ENCODE measurements at regions not wholly inside any gene's neighbourhood (a gene's known extent, or its start where the extent isn't known, plus 50 kb on each side); places are given as distances from the start of the nearest gene placed in this dataset.
"Not testable (repeated sequence)": the region's sequence is repeated elsewhere in the genome, so short reads cannot be mapped to it uniquely, and the experiment has no call there.

DNA sequence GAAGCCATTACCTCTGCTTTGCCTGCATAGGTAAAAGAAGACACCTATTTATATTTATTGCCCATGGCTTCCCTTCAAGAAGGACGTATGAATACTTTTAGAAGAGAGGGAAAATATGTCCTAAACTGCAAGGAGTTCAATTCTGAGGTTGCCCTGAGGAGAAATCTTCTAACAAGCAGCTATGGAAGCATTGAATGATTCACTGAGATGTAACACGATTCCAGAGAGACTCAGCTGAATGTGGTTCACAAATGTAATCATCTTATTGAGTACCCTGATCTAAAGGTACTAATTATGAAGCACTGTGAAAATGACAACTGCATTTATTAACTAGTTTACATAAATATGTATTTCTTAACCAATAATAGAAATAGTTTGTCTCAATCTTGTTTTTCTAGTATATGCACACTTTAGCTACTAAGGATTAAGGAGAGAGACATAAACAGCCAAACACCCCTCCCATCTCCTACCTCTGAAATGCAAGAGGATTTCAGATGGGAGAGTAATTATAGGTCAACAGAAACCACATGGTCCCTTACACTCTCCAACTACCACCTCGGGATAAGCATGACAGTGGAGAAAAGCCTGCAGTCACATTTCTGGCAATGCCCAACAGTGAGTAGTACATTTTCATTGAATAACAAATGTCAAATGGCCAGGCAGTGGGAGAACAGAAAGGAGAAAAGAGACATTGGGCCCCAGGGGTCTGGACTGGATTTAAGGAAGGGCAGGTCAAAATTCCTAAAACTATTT, 506.2 kb upstream of the IL12A start:
- TF ChIP-seq POU2F2 (IDR thresholded peaks at IDR 0.05; ENCODE audit: low read depth, low read length) (no peak), TAF1 (IDR thresholded peaks at IDR 0.05; ENCODE audit: low read depth, low read length) (no peak), SPI1 (IDR thresholded peaks at IDR 0.05; ENCODE audit: low read depth, low read length) (no peak), PAX5 (IDR thresholded peaks at IDR 0.05; ENCODE audit: insufficient read depth, low read length, severe bottlenecking) (no peak), POLR2AphosphoS5 (IDR thresholded peaks at IDR 0.05; ENCODE audit: low read depth, low read length) (no peak), POLR2A (IDR thresholded peaks at IDR 0.05; ENCODE audit: low read depth, low read length) (no peak)
- DNase-seq (ENCODE audit: insufficient read length, low spot score) (no peak), FAIRE-seq (no peak)

DNA sequence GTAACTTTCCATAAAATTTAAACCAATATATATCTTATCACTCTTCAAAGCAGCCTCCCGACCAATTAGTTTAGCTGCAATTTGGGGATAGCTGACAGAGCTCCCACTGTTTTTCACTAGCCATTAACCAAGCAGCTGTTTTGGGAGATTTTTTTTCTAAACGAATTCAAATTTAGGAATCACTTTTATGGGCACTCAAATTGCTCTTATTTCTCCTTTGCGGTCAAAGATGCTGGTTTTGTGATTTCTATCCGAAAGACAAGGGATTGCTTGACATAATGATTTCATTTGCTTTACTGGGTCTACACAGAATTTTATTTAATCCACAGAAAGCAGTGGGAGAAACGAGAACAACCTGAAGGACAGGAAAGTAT, 505.7 kb upstream of the IL12A start:
- TF ChIP-seq POU2F2 (IDR thresholded peaks at IDR 0.05; ENCODE audit: low read depth, low read length) (no peak), POLR2A (IDR thresholded peaks at IDR 0.05; ENCODE audit: low read depth, low read length) (no peak), POLR2AphosphoS5 (IDR thresholded peaks at IDR 0.05; ENCODE audit: low read depth, low read length) (no peak), SPI1 (IDR thresholded peaks at IDR 0.05; ENCODE audit: low read depth, low read length) (no peak), PAX5 (IDR thresholded peaks at IDR 0.05; ENCODE audit: insufficient read depth, low read length, severe bottlenecking) (no peak), TAF1 (IDR thresholded peaks at IDR 0.05; ENCODE audit: low read depth, low read length) (no peak)
- FAIRE-seq: no peak
- DNase-seq (ENCODE audit: insufficient read length, low spot score): no peak

DNA sequence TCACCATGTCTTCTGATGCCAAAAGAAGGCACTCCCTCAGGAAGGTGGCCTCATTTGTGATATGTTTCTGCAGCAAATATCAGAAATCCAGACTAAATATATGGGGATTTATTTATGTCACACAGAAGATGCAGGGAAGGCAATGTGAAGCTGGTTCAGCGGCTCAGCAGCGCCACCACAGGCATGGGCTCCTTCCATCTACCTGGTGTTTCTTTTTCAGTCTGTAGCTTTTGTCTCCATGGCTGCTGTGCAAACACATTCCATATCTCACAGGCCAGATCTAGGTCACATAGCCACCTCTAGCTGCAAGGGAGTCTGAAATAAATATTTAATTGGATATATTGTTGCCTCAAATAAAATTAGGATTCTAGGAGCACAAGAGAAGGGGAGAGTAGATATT, 502.1 kb upstream of the IL12A start:
- TF ChIP-seq TAF1 (IDR thresholded peaks at IDR 0.05; ENCODE audit: low read depth, low read length) (no peak), PAX5 (IDR thresholded peaks at IDR 0.05; ENCODE audit: insufficient read depth, low read length, severe bottlenecking) (no peak), POLR2AphosphoS5 (IDR thresholded peaks at IDR 0.05; ENCODE audit: low read depth, low read length) (no peak)
- FAIRE-seq (no peak), DNase-seq (ENCODE audit: insufficient read length, low spot score) (no peak)

- FAIRE-seq: no peak
- TF ChIP-seq PAX5 (IDR thresholded peaks at IDR 0.05; ENCODE audit: insufficient read depth, low read length, severe bottlenecking) (no peak), TAF1 (IDR thresholded peaks at IDR 0.05; ENCODE audit: low read depth, low read length) (no peak), POU2F2 (IDR thresholded peaks at IDR 0.05; ENCODE audit: low read depth, low read length) (no peak), POLR2A (IDR thresholded peaks at IDR 0.05; ENCODE audit: low read depth, low read length) (no peak), POLR2AphosphoS5 (IDR thresholded peaks at IDR 0.05; ENCODE audit: low read depth, low read length) (no peak), SPI1 (IDR thresholded peaks at IDR 0.05; ENCODE audit: low read depth, low read length) (no peak)
- no peak for DNase-seq (ENCODE audit: insufficient read length, low spot score)
Observed at GRCh38 chr3:159487304-159487703, 501.3 kb upstream of the IL12A start.

DNA sequence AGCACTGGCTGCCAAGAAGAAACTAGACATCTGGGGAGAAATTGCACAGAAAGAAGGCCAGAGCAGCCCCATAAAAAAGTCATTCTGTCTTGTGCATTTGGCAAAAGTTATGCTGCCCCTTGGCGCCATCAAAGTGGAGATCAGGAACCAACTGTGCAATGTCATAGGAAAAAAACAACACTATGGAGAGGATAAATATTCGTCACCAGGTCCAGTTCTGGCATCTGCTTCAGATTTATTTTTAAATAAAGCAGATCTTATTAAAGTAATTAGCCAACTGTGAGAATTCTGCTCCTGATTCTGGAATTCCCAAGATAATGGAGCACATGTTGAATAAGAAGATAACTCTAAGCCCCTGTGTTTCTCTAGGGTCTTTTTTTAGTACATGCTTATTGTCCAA, 500.0 kb upstream of the IL12A start:
- FAIRE-seq (no peak), DNase-seq (ENCODE audit: insufficient read length, low spot score) (no peak)
- TF ChIP-seq POLR2AphosphoS5 (IDR thresholded peaks at IDR 0.05; ENCODE audit: low read depth, low read length) (no peak), SPI1 (IDR thresholded peaks at IDR 0.05; ENCODE audit: low read depth, low read length) (no peak), TAF1 (IDR thresholded peaks at IDR 0.05; ENCODE audit: low read depth, low read length) (no peak), PAX5 (IDR thresholded peaks at IDR 0.05; ENCODE audit: insufficient read depth, low read length, severe bottlenecking) (no peak), POLR2A (IDR thresholded peaks at IDR 0.05; ENCODE audit: low read depth, low read length) (no peak), POU2F2 (IDR thresholded peaks at IDR 0.05; ENCODE audit: low read depth, low read length) (no peak)

- FAIRE-seq (no peak), DNase-seq (ENCODE audit: insufficient read length, low spot score) (no peak)
- TF ChIP-seq SPI1 (IDR thresholded peaks at IDR 0.05; ENCODE audit: low read depth, low read length) (no peak), POLR2A (IDR thresholded peaks at IDR 0.05; ENCODE audit: low read depth, low read length) (no peak), PAX5 (IDR thresholded peaks at IDR 0.05; ENCODE audit: insufficient read depth, low read length, severe bottlenecking) (no peak), TAF1 (IDR thresholded peaks at IDR 0.05; ENCODE audit: low read depth, low read length) (no peak), POU2F2 (IDR thresholded peaks at IDR 0.05; ENCODE audit: low read depth, low read length) (no peak), POLR2AphosphoS5 (IDR thresholded peaks at IDR 0.05; ENCODE audit: low read depth, low read length) (no peak)
Observed at GRCh38 chr3:159497361-159497760, 491.3 kb upstream of the IL12A start.

DNA sequence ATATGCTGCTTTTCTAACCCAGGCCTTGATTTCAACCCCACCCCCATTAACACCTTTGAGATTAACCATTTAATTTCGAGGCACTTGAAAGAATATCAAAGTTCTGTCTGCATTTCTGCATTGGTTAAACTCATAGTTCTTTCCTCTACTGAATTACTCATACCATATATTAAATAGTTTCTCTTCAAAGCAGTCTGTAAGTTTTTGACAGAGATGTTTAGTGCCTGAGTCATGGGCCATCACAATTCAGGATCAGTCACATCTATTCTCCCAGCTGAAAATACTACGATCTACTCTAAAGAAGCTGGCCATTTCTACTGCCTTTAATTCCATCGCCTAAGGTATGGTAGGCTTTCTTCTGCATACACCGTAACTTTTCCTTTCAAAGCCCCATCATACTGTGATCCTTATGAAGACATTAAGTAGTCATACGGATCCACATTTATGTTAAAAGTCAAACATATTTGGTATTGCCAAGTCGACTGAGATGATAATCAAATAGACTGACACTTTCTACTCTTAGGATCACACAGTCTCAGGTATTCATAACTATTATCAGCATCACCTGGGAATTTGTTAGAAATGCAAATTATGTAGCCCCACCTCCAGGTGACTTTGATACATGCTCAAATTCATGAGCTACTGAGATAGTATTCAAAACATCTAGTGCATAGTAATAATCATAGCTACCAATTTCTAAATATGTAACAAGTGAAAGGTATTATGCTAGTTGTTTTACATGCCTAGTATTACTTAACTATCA, 489.4 kb upstream of the IL12A start:
- no peak for TF ChIP-seq PAX5 (IDR thresholded peaks at IDR 0.05; ENCODE audit: insufficient read depth, low read length, severe bottlenecking)
- no peak for TF ChIP-seq POLR2A (IDR thresholded peaks at IDR 0.05; ENCODE audit: low read depth, low read length)
- DNase-seq (ENCODE audit: insufficient read length, low spot score) (no peak), FAIRE-seq (no peak)

DNA sequence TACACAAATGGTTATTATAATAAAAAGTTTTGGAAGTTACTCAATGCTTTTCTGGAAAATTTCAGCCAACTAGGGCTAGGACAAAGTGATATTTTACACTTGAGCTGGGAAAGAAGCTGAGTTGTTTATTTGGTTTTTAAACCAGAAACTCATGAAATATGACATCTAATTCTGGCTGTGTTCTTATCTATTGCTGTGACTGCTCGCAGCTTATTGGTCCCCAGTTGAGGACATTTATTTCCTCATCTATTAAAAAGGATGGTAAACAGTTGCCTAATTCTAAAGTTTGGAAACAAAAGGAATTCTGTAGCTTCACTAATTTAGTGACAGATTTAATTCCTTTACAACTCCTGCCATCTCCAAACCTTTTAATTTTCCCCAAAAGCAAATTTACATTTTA, 487.6 kb upstream of the IL12A start:
- FAIRE-seq (no peak), DNase-seq (ENCODE audit: insufficient read length, low spot score) (no peak)
- no peak for TF ChIP-seq POLR2A (IDR thresholded peaks at IDR 0.05; ENCODE audit: low read depth, low read length)
- no peak for TF ChIP-seq POLR2AphosphoS5 (IDR thresholded peaks at IDR 0.05; ENCODE audit: low read depth, low read length)
- no peak for TF ChIP-seq POU2F2 (IDR thresholded peaks at IDR 0.05; ENCODE audit: low read depth, low read length)
- TF ChIP-seq SPI1 (IDR thresholded peaks at IDR 0.05; ENCODE audit: low read depth, low read length): no peak

DNA sequence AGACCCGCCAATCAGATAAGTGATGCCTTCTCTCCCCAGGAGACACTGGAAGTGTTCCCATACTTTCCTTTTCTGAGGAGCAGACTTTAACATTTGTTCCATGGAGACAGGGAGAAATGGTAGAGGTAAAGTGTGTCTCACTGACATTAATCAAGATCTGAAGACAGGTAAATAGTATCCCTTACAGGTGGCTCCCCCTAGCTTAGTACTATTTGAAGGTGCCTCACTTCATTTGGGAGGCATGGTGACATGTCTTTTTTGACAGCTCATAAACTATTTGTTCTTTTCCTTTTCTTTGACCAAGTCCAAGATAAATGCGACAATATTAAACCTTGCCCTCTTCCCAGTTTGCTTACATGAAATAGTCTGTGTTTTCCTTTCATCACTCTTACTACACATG, 485.6 kb upstream of the IL12A start:
- TF ChIP-seq POLR2AphosphoS5 (IDR thresholded peaks at IDR 0.05; ENCODE audit: low read depth, low read length): no peak
- no peak for TF ChIP-seq SPI1 (IDR thresholded peaks at IDR 0.05; ENCODE audit: low read depth, low read length)
- no peak for TF ChIP-seq POU2F2 (IDR thresholded peaks at IDR 0.05; ENCODE audit: low read depth, low read length)
- TF ChIP-seq TAF1 (IDR thresholded peaks at IDR 0.05; ENCODE audit: low read depth, low read length): no peak
- TF ChIP-seq PAX5 (IDR thresholded peaks at IDR 0.05; ENCODE audit: insufficient read depth, low read length, severe bottlenecking): no peak
- no peak for TF ChIP-seq POLR2A (IDR thresholded peaks at IDR 0.05; ENCODE audit: low read depth, low read length)
- no peak for FAIRE-seq
- no peak for DNase-seq (ENCODE audit: insufficient read length, low spot score)

GRCh38 chr3:159510988-159511387, 477.6 kb upstream of the IL12A start:
- not testable (repeated sequence) for DNase-seq (ENCODE audit: insufficient read length, low spot score); FAIRE-seq
